22Rv1 (cell line): ENCODE measurements at regions not wholly inside any gene's neighbourhood (a gene's known extent, or its start where the extent isn't known, plus 50 kb on each side); places are given as distances from the start of the nearest gene placed in this dataset.
"Not testable (repeated sequence)": the region's sequence is repeated elsewhere in the genome, so short reads cannot be mapped to it uniquely, and the experiment has no call there.

Source experiments
- ZFX ChIP-seq: fragments of 450-650 bp; IDR thresholded peaks from 2 replicates; pipeline ENCODE4 v1.6.1; 2017; ENCODE audit warnings: antibody characterized with exemption, borderline replicate concordance
- TF ChIP-seq, protein P1 (sequence below): fragments of 450-650 bp; IDR thresholded peaks from 2 replicates; pipeline ENCODE4 v1.5.1; 2017; ENCODE audit warnings: mild to moderate bottlenecking

DNA sequence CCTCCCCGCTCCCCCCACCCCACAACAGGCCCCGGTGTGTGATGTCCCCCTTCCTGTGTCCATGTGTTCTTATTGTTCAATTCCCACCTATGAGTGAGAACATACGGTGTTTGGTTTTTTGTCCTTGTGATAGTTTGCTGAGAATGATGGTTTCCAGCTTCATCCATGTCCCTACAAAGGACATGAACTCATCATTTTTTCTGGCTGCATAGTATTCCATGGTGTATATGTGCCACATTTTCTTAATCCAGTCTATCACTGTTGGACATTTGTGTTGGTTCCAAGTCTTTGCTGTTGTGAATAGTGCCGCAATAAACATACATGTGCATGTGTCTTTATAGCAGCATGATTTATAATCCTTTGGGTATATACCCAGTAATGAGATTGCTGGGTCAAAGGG lies 104.3 kb downstream of the MTPN start:
- TF ChIP-seq, protein P1, sequence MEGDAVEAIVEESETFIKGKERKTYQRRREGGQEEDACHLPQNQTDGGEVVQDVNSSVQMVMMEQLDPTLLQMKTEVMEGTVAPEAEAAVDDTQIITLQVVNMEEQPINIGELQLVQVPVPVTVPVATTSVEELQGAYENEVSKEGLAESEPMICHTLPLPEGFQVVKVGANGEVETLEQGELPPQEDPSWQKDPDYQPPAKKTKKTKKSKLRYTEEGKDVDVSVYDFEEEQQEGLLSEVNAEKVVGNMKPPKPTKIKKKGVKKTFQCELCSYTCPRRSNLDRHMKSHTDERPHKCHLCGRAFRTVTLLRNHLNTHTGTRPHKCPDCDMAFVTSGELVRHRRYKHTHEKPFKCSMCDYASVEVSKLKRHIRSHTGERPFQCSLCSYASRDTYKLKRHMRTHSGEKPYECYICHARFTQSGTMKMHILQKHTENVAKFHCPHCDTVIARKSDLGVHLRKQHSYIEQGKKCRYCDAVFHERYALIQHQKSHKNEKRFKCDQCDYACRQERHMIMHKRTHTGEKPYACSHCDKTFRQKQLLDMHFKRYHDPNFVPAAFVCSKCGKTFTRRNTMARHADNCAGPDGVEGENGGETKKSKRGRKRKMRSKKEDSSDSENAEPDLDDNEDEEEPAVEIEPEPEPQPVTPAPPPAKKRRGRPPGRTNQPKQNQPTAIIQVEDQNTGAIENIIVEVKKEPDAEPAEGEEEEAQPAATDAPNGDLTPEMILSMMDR: not testable (repeated sequence)
- not testable (repeated sequence) for TF ChIP-seq ZFX
